Stimulated activated CD4-positive, alpha-beta T cell treated with anti-CD3 and anti-CD28 coated beads, TNF-alpha, amount 100 ng/mL, for 1 hour (primary cell): ENCODE measurements at regions not wholly inside any gene's neighbourhood (a gene's known extent, or its start where the extent isn't known, plus 50 kb on each side); places are given as distances from the start of the nearest gene placed in this dataset.
"Not testable (repeated sequence)": the region's sequence is repeated elsewhere in the genome, so short reads cannot be mapped to it uniquely, and the experiment has no call there.

Experiments used
- DNase-seq, 3 donors: peaks; one replicate each; pipeline ENCODE4 v3.0.0-alpha.2; 2020; ENCODE audit warnings: low read depth in 3 of 3, low spot score in 1 of 3

DNA sequence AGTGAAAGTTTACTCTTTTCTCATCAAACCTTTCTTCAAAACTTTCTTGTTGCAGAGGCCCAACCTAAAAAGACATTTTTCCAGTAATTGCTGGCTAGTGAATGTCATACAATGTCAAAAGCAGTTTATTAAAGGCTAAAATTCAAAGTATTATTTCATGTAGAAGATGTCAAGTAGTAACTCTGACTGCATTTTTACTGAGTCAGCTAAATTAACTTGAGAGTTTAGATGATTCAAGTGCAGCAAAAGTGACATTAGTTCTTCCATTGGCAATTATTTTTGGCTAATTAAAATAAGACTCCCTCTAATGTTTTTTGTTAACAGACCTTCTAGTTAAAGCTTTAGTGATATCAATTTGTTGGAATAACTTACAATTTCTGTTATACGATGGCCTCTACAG is 1438.5 kb downstream of the GRIK2 start:
- no peak for DNase-seq

DNA sequence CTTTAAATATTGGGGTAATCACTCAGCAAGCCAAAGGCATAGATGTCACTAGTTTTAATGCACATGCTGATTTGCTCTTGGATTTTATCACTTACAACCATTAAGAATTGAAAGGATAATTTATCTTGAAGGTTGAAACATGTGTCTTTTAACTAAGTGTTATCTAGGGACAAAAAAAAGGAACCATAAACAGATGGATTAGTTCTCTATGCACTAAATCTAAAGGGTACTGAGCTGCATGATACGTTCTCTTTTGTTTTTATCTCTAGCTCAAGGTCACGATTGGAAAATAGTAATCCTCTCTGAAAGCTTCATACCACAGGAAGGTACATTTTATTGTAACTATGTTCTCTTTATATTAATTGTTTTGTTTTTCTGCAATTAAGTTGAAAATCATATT is 1426.6 kb downstream of the GRIK2 start:
- DNase-seq, result no peak

DNA sequence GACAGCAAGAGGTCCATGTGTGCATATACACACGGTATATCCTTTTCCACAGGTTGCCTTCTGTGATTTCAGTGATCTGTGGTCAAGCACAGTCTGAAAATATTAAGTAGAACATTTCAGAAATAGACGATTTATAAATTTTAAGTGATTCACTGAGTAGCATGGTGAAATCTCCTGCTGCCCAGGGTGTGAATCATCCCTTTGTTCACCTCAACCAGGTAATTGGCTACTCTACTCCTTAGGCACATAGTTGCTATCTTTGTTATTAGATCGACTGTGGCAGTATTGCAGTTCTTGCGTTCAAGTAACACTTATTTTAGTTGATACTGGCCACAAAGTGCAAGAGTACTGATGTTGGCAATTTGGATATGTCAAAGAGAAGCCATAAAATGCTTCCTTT is 1421.7 kb downstream of the GRIK2 start:
- DNase-seq, result no peak

DNA sequence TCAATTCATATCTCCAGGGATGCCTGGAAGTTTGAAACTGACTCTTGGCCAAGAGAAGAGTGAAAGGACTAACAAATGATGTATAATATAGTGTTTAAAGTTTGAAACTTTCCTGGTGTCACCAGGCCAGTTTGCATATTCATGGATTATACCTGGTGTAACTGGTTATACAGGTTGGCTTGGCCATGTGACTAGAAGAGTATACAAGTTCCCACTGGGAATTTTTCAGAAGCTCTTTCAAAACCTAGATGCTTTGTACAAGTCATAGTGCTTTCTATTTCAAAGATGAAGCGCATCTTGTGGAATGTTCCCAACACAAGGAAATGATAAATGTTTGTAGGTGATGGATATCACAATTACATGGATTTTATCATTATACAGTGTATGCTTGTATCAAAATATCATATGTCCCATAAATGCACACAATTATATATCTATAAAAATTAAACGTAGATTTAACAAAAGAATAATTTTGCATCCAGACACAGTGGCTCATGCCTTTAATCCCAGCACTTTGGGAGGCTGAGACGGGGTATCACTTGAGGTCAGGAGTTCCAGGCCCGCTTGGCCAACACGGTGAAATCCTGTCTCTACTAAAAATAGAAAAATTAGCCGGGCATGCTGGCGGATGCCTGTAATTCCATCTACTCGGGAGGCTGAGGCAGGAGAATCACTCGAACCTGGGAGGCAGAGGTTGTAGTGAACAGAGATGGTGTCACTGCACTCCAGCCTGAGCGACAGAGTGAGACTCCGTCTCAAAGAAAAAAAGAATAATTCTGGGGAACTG is 1420.2 kb downstream of the GRIK2 start:
- no peak for DNase-seq

DNA sequence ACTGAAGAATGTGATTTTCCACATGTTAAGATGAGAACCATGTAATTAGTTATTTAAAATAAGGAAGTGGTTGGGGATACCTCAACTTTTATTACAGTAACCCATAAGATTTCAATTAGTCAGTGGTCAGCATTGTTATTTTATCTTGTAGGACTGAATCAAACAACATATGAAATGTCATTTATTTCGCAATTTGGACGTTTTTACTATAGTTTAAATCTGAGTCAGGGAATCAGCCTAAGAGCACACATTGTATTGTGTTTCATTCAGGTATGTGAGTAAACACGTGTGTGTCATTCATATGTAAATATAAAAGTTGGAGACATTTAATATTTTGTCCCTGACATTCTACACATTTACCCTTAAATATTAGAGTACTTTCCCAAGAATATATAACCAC is 1418.7 kb downstream of the GRIK2 start:
- DNase-seq, result no peak

DNA sequence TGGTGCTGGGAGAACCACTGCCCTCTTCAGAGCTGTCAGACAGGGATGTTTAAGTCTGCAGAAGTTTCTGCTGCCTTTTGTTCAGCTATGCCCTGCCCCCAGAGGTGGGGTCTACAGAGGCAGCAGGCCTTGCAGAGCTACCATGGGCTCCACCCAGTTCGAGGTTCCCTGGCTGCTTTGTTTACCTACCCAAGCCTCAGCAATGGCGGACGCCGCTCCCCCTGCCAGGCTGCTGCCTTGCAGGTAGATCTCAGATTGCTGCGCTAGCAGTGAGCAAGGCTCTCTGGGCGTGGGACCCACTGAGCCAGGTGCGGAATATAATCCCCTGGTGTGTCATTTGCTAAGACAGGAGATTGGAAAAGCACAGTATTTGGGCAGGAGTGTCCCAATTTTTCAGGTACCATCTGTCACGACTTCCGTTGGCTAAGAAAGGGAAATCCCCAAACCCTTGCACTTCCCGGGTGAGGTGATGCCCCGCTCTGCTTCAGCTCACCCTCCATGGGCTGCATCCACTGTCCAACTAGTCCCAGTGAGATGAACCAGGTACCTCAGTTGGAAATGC is 1415.5 kb downstream of the GRIK2 start:
- not testable (repeated sequence) for DNase-seq

DNA sequence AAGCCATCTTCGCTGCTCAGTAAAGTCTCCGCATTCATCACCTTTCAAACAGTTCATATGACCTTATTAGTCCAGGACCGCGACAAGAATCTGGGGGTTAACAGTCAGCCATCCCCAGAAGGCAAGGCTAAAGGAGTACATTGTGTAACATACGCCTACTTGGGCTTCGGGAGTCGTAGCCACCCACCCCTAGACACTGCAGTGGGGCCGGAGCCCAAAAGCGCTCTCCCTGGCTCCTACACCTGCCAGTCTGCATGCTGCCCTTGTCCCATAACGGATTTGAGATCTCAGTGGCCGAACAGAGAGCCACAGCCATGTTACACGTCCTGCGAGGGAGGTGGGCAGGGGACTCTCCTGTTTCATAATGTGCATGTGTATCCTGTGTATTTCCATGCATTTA is 1405.5 kb downstream of the GRIK2 start:
- DNase-seq, result no peak

DNA sequence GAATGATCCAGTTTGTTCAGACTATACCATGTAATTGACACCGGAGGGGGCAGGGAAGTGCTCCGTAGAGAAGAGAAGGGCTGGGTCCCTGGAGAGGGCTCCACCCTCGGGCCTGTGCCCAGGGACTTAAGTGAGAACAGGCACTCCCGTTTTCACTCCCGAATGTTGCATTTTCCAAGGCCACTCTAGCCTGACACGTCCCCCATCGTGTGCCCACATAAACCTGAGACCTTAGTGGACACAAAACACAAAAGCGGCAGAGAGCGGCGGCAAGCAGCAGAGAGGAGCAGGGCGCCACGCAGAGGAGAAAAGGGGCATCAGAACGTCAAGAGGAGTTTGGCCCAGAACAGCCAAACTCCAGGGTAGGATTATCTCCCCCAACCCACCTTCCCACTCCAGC is 1405.1 kb downstream of the GRIK2 start:
- no peak for DNase-seq

DNA sequence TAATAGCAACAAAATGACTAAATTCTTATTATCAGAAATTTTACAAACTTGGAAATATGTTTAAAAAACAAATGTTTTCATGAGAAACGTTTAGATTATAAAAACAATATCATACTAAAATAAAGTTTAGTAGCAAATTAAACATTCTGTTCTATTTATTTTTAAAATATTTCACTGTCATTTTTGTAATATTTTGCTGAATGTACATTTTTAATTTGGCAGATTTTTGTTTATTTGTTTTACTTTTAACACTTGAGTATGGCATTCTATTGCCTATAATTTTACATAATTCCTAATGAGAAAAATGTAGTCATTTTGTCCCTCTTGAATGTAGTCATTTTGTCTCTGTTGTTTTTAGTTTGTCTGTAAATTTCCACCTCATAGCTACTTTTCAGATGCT is 1400.2 kb downstream of the GRIK2 start:
- DNase-seq, result no peak

DNA sequence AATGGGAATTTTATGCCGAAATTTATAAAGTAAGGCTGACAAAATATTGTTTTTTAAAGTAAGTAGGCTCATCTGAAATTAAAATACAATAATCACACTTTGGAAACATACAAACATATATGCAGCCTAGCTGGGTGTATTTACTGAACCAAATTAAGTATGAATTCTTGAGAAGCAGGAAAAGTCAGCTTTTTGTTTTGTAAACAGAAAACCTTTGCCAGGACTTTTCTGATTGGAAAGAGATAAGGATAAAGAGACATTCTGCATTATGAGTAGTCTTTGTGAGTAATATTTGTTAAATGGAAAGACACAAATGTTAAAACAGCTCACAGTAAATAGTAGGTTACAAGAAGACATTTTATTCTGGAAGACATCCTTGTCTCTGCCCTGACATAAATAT is 1380.8 kb downstream of the GRIK2 start:
- no peak for DNase-seq

DNA sequence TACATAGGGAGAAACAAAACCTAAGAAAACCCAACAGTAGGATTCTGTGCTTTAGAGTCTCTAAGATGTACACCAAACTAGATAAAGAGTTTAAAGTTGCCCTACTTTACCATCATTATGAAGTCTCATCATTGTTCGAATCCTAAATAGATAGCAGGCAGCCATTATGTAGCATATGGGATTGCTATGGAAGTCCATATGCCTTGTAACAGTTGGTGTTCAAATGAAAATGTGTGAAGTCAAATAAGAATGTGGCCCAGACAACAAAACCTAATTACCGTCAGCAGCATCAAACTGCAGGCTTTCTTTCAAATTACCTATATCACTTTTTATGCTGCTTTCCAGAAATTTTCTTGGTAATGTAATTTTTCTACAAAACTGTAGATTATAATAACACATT is 1380.1 kb downstream of the GRIK2 start:
- no peak for DNase-seq

DNA sequence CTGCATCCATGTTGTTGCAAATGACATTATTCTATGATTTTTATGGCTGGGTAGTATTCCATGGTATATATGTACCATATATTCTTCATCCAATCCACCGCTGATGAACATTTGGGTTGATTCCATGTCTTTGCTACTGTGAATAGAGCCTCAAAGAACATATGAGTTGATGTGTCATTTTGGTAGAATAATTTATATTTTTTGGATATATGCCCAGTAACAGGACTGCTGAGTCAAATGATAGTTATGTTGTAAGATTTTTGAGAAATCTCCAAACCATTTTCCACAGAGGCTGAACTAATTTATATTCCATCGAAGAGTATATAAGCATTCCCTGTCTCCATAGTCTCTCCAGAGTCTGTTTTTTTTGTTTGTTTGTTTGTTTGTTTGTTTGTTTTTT is 1373.5 kb downstream of the GRIK2 start:
- DNase-seq, result no peak

DNA sequence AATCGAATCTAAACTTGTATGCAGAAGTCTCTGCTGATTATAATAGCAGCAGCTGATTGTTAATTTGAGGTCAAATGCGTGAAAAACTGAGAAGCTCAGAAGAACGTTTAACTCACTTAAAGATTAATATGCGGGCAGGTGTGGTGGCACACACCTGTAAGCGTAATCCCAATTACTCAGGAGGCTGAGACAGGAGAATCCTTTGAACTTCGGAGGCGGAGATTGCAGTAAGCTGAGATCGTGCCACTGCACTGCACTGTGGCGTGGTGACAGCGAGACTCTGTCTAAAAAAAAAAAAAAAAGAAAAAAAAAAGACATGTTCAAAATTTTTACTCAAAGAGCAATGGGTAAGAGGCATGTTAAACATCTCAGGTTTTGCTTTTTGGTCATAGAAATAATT is 1370.8 kb downstream of the GRIK2 start:
- DNase-seq, result no peak

DNA sequence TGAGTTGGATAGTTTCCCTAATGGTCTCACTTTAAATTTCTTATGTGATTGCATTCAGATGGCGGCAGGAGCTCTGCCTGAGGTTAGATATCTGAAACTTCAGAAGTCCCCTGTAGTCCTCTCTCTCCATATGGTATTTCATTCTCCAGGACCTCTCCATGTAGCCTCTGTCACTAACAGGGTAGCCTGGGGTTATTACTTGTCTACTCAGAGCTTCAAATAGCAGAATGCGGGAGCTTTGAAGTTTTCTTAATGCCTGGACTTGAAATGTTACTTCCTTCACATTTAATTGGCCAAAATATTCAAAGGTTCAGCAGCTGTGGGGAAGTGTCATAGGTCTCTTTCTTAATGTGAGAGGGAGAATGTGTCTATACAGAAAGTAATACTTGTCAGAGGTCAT is 1370.4 kb downstream of the GRIK2 start:
- no peak for DNase-seq

DNA sequence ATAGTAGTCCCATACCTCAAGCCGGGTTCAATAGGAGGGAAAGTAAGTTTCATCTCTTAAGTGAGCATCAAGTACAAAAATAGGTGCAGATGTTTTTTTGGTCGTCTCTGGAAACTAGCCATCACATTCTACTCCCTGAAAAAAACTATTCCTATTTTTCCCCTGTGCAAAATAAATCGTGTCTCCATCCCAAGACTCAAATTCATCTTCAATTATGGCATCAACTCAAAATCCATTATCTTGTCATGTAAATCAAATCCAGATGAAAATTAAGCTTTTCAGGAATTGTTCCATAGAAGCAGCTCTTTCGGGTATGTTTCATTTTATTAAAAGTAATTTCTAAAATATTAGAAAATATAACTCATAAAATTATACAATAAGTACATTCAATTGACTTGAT is 1368.4 kb downstream of the GRIK2 start:
- no peak for DNase-seq

DNA sequence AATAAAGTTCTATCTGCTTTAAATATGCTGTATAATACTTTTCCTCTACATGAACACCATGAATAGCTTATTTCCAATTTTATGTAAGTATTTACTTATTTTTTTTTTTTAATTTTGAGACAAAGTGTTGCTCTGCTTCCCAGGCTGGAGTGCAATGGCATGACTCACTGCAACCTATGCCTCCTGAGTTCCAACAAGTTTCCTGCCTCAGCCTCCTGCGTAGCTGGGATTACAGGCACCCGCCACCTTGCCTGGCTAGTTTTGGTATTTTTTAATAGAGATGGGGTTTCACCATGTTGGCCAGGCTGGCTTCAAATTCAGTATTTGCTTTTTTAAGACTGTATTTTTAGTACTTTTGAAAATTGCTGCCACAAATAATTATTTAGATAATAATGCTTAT is 1365.9 kb downstream of the GRIK2 start:
- no peak for DNase-seq

DNA sequence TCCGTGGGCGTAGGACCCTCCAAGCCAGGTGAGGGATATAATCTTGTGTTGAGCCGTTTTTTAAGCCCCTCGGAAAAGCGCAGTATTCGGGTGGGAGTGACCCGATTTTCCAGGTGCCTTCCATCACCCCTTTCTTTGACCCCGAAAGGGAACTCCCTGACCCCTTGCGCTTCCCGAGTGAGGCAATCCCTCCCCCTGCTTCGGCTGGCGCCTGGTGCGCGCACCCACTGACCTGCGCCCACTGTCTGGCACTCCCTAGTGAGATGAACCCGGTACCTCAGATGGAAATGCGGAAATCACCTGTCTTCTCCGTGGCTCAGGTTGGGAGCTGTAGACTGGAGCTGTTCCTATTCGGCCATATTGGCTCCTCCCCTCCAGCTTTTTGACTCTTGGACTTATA is 1365.0 kb downstream of the GRIK2 start:
- not testable (repeated sequence) for DNase-seq

DNA sequence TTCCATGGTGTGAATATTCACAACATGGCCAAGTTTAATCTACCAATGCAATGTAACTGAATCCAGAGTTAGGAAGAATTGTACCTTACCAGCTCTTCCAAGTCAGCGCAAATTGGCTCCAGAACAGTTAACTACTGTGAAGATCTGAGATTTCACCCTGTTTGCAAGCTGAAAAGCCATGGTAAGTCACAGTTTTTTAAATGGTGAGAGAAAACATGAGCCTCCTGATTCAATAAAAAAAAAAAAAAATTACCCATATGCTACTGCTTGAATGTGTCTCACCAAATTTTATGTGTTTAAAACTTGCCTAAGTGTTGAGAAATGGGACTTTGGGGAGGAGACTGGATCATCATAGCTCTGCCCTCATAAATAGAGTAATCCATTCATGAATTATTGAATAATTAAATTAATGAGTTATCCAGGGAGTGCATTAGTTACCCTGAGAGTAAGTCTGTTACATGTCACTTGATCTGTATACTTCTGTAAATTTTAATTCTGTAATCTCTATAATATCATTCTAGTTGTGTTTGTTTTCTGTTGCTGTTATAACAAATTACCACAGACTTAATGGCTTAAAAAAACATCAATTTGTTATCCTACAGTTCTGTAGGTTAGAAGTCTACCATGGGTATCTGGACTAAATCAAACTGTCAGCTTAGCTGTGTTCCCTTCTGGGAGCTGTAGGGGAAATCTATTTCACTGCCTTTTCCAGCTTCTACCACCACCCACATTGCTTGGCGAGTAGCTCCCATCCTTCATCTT is 1355.9 kb downstream of the GRIK2 start:
- DNase-seq, result no peak

DNA sequence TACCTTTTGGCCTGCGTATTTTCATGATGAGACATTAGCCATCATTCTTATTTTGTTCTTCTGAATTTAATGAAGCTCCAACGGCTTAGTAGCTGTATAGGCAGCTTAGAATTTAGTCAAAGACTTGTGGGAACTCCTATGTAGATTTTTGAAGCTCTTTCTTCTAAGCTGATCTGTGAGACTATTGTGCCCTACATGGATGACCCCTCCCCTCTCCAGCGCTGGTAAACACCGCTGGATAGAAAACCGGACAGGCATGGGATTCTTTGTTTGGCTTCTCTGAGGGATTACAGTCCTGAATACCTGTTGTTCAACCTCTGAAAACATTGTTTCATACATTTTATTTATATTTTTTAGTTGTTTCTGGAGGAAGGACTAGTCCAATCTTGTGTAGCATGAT is 1353.4 kb downstream of the GRIK2 start:
- no peak for DNase-seq

DNA sequence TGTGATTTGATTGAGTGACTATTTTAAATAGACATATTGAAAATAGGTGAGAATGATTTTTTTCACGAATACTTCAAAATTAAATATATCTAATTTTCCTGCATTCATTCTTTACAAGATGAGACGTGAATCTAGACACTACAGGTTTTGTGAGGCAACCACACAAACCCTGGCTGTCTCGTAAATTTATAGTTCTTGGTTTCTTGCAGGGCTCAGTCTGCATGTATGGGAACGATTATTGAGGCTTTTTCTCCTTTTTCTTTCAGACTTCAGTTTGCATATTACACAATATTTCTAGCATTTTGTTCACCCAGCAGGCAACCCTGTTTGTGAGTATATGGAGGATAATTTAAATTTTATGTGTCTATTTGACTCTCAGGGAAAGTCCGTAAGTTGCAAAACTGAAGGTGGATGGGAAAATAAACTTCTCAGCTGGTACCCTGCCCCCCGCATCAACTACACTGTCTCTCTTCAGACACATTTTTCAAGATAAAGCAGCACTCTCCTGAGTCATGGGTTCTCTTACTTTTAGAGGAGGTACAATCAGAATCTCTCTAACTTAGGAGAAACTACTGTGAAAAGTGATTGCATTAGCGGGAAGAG is 1349.3 kb downstream of the GRIK2 start:
- DNase-seq, result no peak

DNA sequence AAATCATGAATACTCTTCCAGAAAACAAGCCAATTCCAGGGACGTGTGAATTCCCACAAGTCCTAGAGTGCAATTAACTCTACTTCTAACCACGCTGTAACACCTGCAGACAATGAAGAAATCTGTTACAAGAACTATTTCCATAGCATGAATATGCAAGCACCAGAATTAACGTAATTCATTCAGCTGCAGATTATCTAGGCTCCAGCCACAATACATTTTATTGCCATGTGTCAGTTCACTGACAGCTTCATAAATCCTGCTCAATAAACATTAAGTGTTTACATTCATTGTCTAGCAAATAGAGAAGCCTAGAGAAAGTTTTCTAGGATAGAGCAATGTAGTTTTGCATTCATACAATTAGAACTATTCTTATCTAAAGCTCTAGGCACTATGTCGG is 1348.5 kb downstream of the GRIK2 start:
- no peak for DNase-seq

DNA sequence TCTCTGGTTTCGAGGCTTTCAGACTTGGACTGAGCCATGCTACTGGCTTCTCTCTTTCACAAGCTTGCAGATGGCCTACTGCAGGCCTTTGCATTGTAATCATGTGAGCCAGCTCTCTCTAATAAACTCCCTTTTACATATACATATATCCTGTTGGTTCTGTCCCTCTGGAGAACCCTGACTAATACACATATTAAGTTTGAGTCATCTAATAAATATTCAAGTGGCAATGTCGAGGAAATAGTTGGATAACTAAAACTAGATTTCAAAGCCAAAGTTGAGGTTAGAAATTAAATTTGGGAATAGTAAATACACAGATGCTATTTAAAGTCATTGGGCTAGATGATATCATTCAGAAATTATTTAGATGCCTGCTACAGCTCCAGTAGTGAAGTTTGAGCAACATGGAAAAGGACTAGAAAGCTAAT is 1343.4 kb downstream of the GRIK2 start:
- no peak for DNase-seq
